ENCODE measurements at regions not wholly inside any gene's neighbourhood (a gene's known extent, or its start where the extent isn't known, plus 50 kb on each side); places are given as distances from the start of the nearest gene placed in this dataset.

DNA sequence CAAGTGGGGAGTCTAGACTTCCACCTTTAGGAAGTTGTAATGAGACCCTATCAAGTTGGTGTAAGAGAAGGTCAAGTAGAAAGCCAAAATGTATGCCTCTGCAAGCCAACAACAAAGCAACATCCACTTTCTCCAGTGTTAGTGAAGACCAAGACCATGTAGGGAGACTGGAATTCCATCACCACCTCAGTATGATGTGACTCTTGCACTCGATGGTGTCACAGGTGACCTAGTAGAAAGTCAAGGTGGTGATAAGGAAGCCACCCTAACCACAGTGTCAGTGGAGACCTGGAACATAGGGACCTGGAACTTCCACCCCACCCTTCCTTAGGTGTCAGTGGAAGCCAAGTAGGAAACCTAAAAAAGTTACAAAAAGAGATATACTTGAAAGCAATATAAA is 278.1 kb upstream of the KCNMB2 start:
- Histone ChIP-seq H3K36me3 (replicated peaks; ENCODE audit: insufficient read depth, low read length) (no peaks in the 10 kb centered on the region), H3K9ac (ENCODE audit: low read length) (no peak overlapping the region), H3K79me2 (ENCODE audit: low read length) (no peaks in the 10 kb centered on the region), H3K9me3 (replicated peaks; ENCODE audit: insufficient read depth, low read length) (no peaks in the 10 kb centered on the region), H3K4me2 (ENCODE audit: low read depth, low read length) (no peak overlapping the region), H3F3A (ENCODE audit: insufficient read depth, low read length) (no peaks in the 10 kb centered on the region), H3K27me3 (replicated peaks; ENCODE audit: insufficient read depth, low read length) (no peaks in the 10 kb centered on the region), H3K9me2 (replicated peaks; ENCODE audit: insufficient read depth, low read length) (no peaks in the 10 kb centered on the region), H4K20me1 (ENCODE audit: insufficient read depth, low read length) (no peaks in the 10 kb centered on the region), H2AFZ (ENCODE audit: low read length) (no peak overlapping the region), H3K4me3 (ENCODE audit: low read length) (no peak overlapping the region), H3K27ac (ENCODE audit: low read length) (no peak overlapping the region), H3K4me1 (ENCODE audit: low read length) (no peaks in the 10 kb centered on the region)
- no peak for DNase-seq
- TF ChIP-seq EZH2 (optimal IDR thresholded peaks at IDR 0.05; ENCODE audit: low read depth, low read length) (no peak), EZH2phosphoT487 (IDR thresholded peaks at IDR 0.05; ENCODE audit: low read length) (no peak)
- TF ChIP-seq, protein P1, sequence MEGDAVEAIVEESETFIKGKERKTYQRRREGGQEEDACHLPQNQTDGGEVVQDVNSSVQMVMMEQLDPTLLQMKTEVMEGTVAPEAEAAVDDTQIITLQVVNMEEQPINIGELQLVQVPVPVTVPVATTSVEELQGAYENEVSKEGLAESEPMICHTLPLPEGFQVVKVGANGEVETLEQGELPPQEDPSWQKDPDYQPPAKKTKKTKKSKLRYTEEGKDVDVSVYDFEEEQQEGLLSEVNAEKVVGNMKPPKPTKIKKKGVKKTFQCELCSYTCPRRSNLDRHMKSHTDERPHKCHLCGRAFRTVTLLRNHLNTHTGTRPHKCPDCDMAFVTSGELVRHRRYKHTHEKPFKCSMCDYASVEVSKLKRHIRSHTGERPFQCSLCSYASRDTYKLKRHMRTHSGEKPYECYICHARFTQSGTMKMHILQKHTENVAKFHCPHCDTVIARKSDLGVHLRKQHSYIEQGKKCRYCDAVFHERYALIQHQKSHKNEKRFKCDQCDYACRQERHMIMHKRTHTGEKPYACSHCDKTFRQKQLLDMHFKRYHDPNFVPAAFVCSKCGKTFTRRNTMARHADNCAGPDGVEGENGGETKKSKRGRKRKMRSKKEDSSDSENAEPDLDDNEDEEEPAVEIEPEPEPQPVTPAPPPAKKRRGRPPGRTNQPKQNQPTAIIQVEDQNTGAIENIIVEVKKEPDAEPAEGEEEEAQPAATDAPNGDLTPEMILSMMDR (IDR thresholded peaks at IDR 0.05; ENCODE audit: low read length), result no peak

DNA sequence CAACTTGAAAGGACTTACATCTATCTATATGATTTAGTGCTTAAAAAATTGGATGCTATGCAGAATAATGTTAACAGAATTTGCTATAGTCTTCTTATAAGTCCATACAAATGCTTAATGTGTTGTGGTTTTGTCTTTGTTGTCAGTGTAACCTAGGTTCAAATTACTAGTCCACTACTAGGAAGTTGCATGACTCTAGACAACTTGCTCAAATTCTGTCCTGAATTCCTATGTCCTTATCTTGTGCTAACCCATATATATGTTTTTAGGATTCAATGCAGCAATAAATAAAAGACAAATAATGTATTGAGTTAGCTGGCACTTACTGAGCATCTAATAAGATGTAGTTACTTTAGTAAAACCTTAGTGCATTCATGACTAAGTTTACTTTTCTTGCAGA is 276.5 kb upstream of the KCNMB2 start:
- H3K36me3 ChIP-seq (replicated peaks; ENCODE audit: insufficient read depth, low read length), result no peaks in the 10 kb centered on the region
- TF ChIP-seq, protein P1 (IDR thresholded peaks at IDR 0.05; ENCODE audit: low read length), result no peak
- no peak for TF ChIP-seq EZH2phosphoT487 (IDR thresholded peaks at IDR 0.05; ENCODE audit: low read length)
- TF ChIP-seq EZH2 (optimal IDR thresholded peaks at IDR 0.05; ENCODE audit: low read depth, low read length), result no peak
- H3K4me2 ChIP-seq (ENCODE audit: low read depth, low read length), result no peak overlapping the region

DNA sequence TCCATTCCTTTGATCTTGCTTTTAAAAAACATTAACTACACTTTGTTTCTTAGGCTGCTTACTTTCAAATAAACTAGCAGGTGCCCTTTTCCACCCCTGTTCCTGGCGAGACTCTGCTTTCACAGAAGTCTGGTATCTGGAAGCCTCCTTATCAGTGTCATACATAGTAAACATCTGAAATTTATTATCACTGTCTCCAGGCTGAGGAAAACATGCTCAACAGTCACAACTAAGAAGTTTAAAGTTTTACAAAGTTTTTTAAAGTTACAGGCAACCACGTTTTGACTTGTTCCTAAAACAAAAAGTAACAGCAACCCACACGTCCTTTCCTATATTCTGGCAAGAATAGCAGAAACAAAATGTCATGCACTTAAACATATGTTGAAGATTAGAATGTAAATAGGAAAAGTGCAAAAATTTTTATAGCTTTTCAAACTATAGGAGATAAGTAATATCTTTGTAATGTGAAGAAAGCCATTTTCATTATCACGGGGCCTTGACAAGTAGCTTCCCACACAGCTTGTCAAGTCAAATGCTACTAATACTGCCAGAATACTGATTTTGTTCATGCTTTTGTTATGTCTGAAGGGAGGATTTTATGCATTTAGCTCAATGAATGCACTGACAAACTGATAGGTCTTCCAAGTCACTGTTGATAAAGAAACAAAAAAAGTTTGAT is 275.2 kb upstream of the KCNMB2 start:
- Histone ChIP-seq H3F3A (ENCODE audit: insufficient read depth, low read length) (no peaks in the 10 kb centered on the region), H3K36me3 (replicated peaks; ENCODE audit: insufficient read depth, low read length) (no peaks in the 10 kb centered on the region), H3K4me1 (ENCODE audit: low read length) (no peaks in the 10 kb centered on the region), H3K4me3 (ENCODE audit: low read length) (no peak overlapping the region), H3K9ac (ENCODE audit: low read length) (no peak overlapping the region), H2AFZ (ENCODE audit: low read length) (no peak overlapping the region), H3K4me2 (ENCODE audit: low read depth, low read length) (no peak overlapping the region), H3K27ac (ENCODE audit: low read length) (no peak overlapping the region), H3K79me2 (ENCODE audit: low read length) (no peaks in the 10 kb centered on the region), H3K9me3 (replicated peaks; ENCODE audit: insufficient read depth, low read length) (no peaks in the 10 kb centered on the region), H3K27me3 (replicated peaks; ENCODE audit: insufficient read depth, low read length) (no peaks in the 10 kb centered on the region), H3K9me2 (replicated peaks; ENCODE audit: insufficient read depth, low read length) (no peaks in the 10 kb centered on the region), H4K20me1 (ENCODE audit: insufficient read depth, low read length) (no peaks in the 10 kb centered on the region)
- TF ChIP-seq EZH2 (optimal IDR thresholded peaks at IDR 0.05; ENCODE audit: low read depth, low read length) (no peak), EZH2phosphoT487 (IDR thresholded peaks at IDR 0.05; ENCODE audit: low read length) (no peak)
- TF ChIP-seq, protein P1 (IDR thresholded peaks at IDR 0.05; ENCODE audit: low read length), result no peak
- DNase-seq, result no peak

More for the DNA sequence above, 276.5 kb upstream of the KCNMB2 start:
- Histone ChIP-seq H3K27me3 (replicated peaks; ENCODE audit: insufficient read depth, low read length) (no peaks in the 10 kb centered on the region), H3K79me2 (ENCODE audit: low read length) (no peaks in the 10 kb centered on the region), H3K9ac (ENCODE audit: low read length) (no peak overlapping the region), H3K9me2 (replicated peaks; ENCODE audit: insufficient read depth, low read length) (no peaks in the 10 kb centered on the region), H2AFZ (ENCODE audit: low read length) (no peak overlapping the region), H3K27ac (ENCODE audit: low read length) (no peak overlapping the region), H3K4me3 (ENCODE audit: low read length) (no peak overlapping the region), H3K4me1 (ENCODE audit: low read length) (no peaks in the 10 kb centered on the region), H4K20me1 (ENCODE audit: insufficient read depth, low read length) (no peaks in the 10 kb centered on the region), H3K9me3 (replicated peaks; ENCODE audit: insufficient read depth, low read length) (no peaks in the 10 kb centered on the region), H3F3A (ENCODE audit: insufficient read depth, low read length) (no peaks in the 10 kb centered on the region)
- DNase-seq, result no peak

All from MM.1S (cell line).